Prostate gland (tissue), 2 donors: ENCODE measurements at regions not wholly inside any gene's neighbourhood (a gene's known extent, or its start where the extent isn't known, plus 50 kb on each side); places are given as distances from the start of the nearest gene placed in this dataset.

ENCODE experiments used
- DNase-seq: peaks from one replicate; pipeline ENCODE4 v3.0.0-alpha.2; 2019; ENCODE audit warnings: low spot score
- H3K27ac ChIP-seq, 2 donors: fragments of 200-600 bp; sonication (generic); 2 replicates each; pipeline ENCODE4 v1.5.1; 2017 to 2019
- H3K27me3 ChIP-seq: fragments of 200-600 bp; sonication (generic); replicated peaks from 2 replicates; pipeline ENCODE4 v1.5.1; 2019; ENCODE audit not compliant: insufficient read depth
- H3K36me3 ChIP-seq, 2 donors: fragments of 200-600 bp; sonication (generic); 1 replicate in 1 of 2; 2 replicates in 1 of 2; pipeline versions ENCODE4 v1.5.1 to v1.8.1; 2017 to 2019
- H3K4me1 ChIP-seq: fragments of 200-600 bp; sonication (generic); replicated peaks from 2 replicates; pipeline ENCODE4 v1.5.1; 2019
- H3K4me3 ChIP-seq, 2 donors: fragments of 200-600 bp; sonication (generic); 2 replicates each; pipeline ENCODE4 v1.5.1; 2017 to 2019
- H3K9me3 ChIP-seq: fragments of 200-600 bp; sonication (generic); 2 replicates; pipeline ENCODE4 v1.5.1; 2017
- CTCF ChIP-seq, 4 experiments: fragments of 200-600 bp in 2 of 4; fragments of 450-650 bp in 2 of 4; sonication (generic) in 2 of 4; IDR thresholded peaks; 1 replicate in 3 of 4; 2 replicates in 1 of 4; pipeline ENCODE4 v1.5.1; 2016 to 2019; ENCODE audit warnings: antibody characterized with exemption in 4 of 4, mild to moderate bottlenecking in 2 of 4, moderate library complexity in 2 of 4
- POLR2A ChIP-seq: fragments of 450-650 bp; IDR thresholded peaks from one replicate; pipeline ENCODE4 v1.6.1; 2016; ENCODE audit warnings: antibody characterized with exemption, mild to moderate bottlenecking
- POLR2AphosphoS5 ChIP-seq: sonication (generic); formaldehyde crosslinking; IDR thresholded peaks from one replicate; pipeline ENCODE4 v1.6.1; 2017; ENCODE audit warnings: antibody characterized with exemption
- whole genome bisulfite sequencing: methylation state at CpG from one replicate; pipeline ENCODE4 v1.1.5; 2018; 5-methylcytosine and 5-hydroxymethylcytosine counted together
- intact Hi-C: fragments of 100-400 bp; cut with DNase I; formaldehyde crosslinking; loops from one replicate; pipeline ENCODE4 v1.14.2; 2022

GRCh38 chr18:8477615-8478014 is 131.6 kb upstream of the RAB12 start:
- H3K27ac ChIP-seq, result no peak overlapping the region
- intact Hi-C loops, result no loop called here
- TF ChIP-seq CTCF (IDR thresholded peaks at IDR 0.05) (no peak), POLR2A (no peak), POLR2AphosphoS5 (no peak)
- no peaks in the 10 kb centered on the region for H3K36me3 ChIP-seq
- H3K4me3 ChIP-seq, result no peak overlapping the region
- no peaks in the 10 kb centered on the region for H3K4me1 ChIP-seq
- no peak for DNase-seq
- no peaks in the 10 kb centered on the region for H3K27me3 ChIP-seq
- H3K9me3 ChIP-seq, result no peaks in the 10 kb centered on the region
- 94% methylated on average over 5 of the region's 5 CpGs for WGBS

GRCh38 chr18:8478166-8478967 is 130.9 kb upstream of the RAB12 start:
- no peak overlapping the region for H3K27ac ChIP-seq
- no peaks in the 10 kb centered on the region for H3K36me3 ChIP-seq
- H3K4me3 ChIP-seq, result no peak overlapping the region
- H3K27me3 ChIP-seq, result no peaks in the 10 kb centered on the region
- TF ChIP-seq CTCF (IDR thresholded peaks at IDR 0.05) (peak; percentile 48 to 63 (median 55)), POLR2A (no peak), POLR2AphosphoS5 (no peak)
- intact Hi-C loops, result no loop called here
- no peaks in the 10 kb centered on the region for H3K9me3 ChIP-seq
- 58% methylated on average over 13 of the region's 14 CpGs for WGBS
- no peaks in the 10 kb centered on the region for H3K4me1 ChIP-seq
- DNase-seq, result peak; percentile 12

GRCh38 chr18:8478968-8479370 is 130.3 kb upstream of the RAB12 start:
- intact Hi-C loops, result no loop called here
- Histone ChIP-seq H3K27me3 (no peaks in the 10 kb centered on the region), H3K36me3 (no peaks in the 10 kb centered on the region), H3K4me3 (no peak overlapping the region), H3K4me1 (no peaks in the 10 kb centered on the region), H3K9me3 (no peaks in the 10 kb centered on the region), H3K27ac (no peak overlapping the region)
- DNase-seq, result no peak
- 85% methylated on average over 11 of the region's 11 CpGs for WGBS
- TF ChIP-seq CTCF (IDR thresholded peaks at IDR 0.05) (peak in 1 of 4 experiments; percentile 1), POLR2AphosphoS5 (no peak)

- H3K4me1 ChIP-seq, result no peaks in the 10 kb centered on the region
- no peaks in the 10 kb centered on the region for H3K36me3 ChIP-seq
- 65% methylated on average over 15 of the region's 15 CpGs for WGBS
- H3K27me3 ChIP-seq, result no peaks in the 10 kb centered on the region
- TF ChIP-seq POLR2A, result no peak
- TF ChIP-seq CTCF (IDR thresholded peaks at IDR 0.05), result no peak
- no peak for TF ChIP-seq POLR2AphosphoS5
- intact Hi-C loops, result loop anchor here (2.0 to 5.0 kb wide), 2 partner anchors 912 to 1209 kb away; partner anchors contain the start of gene PTPRM
- no peaks in the 10 kb centered on the region for H3K9me3 ChIP-seq
- no peak for DNase-seq
- H3K4me3 ChIP-seq, result no peak overlapping the region
- no peak overlapping the region for H3K27ac ChIP-seq
Measured at GRCh38 chr18:8479789-8480188, 129.4 kb upstream of the RAB12 start.
